Mammary epithelial cell (primary cell): ENCODE measurements at regions not wholly inside any gene's neighbourhood (a gene's known extent, or its start where the extent isn't known, plus 50 kb on each side); places are given as distances from the start of the nearest gene placed in this dataset.

ENCODE experiments used
- CTCF ChIP-seq, 2 donors: IDR thresholded peaks in 1 of 2; conservative IDR thresholded peaks in 1 of 2; 2 replicates each; pipeline ENCODE4 v1.5.1; 2011 to 2012; ENCODE audit warnings: inconsistent platforms in 2 of 2, low read length in 2 of 2, mild to moderate bottlenecking in 2 of 2, control low read depth in 1 of 2, low read depth in 1 of 2; ENCODE audit not compliant: insufficient read depth in 1 of 2; ENCODE audit errors: extremely low read depth in 1 of 2
- EZH2 ChIP-seq: IDR thresholded peaks from 2 replicates; pipeline ENCODE4 v1.6.1; 2012; ENCODE audit warnings: low read length, inconsistent platforms, borderline replicate concordance

- TF ChIP-seq CTCF (conservative IDR thresholded peaks at IDR 0.05 in 1 of 2, IDR thresholded peaks at IDR 0.05 in 1 of 2; ENCODE audit: extremely low read depth in 1 of 2, insufficient read depth in 1 of 2, low read depth in 1 of 2, low read length in 2 of 2) (no peak), EZH2 (no peak)
Observed at GRCh38 chr15:38193496-38193895, 59.1 kb upstream of the SPRED1 start.
